H4 (cell line): ENCODE measurements at regions not wholly inside any gene's neighbourhood (a gene's known extent, or its start where the extent isn't known, plus 50 kb on each side); places are given as distances from the start of the nearest gene placed in this dataset.
A peak's percentile ranks its signal among the peaks of the same experiment; 100 is the strongest.
"Not testable (repeated sequence)": the region's sequence is repeated elsewhere in the genome, so short reads cannot be mapped to it uniquely, and the experiment has no call there.

Experiments used
- DNase-seq: peaks from one replicate; pipeline ENCODE4 v3.0.0-alpha.2; 2015; ENCODE audit warnings: low spot score

GRCh38 chr12:86950043-86950442, 693.9 kb upstream of the MGAT4C start:
- DNase-seq: no peak

- peak; percentile 57 for DNase-seq
Observed at GRCh38 chr12:86948851-86949250, 692.7 kb upstream of the MGAT4C start.

GRCh38 chr12:86945685-86946196, 689.5 kb upstream of the MGAT4C start:
- no peak for DNase-seq

- not testable (repeated sequence) for DNase-seq
Observed at GRCh38 chr12:86944197-86944819, 688.1 kb upstream of the MGAT4C start.

- no peak for DNase-seq
Observed at GRCh38 chr12:86931714-86932113, 675.5 kb upstream of the MGAT4C start.

- no peak for DNase-seq
Observed at GRCh38 chr12:86929962-86930361, 673.8 kb upstream of the MGAT4C start.

- DNase-seq: no peak
Observed at GRCh38 chr12:86917121-86917520, 660.9 kb upstream of the MGAT4C start.

GRCh38 chr12:86914721-86915120, 658.5 kb upstream of the MGAT4C start:
- peak; percentile 39 for DNase-seq

- DNase-seq: no peak
Observed at GRCh38 chr12:86911973-86912372, 655.8 kb upstream of the MGAT4C start.

GRCh38 chr12:86903159-86903558, 647.0 kb upstream of the MGAT4C start:
- no peak for DNase-seq

GRCh38 chr12:86860776-86861175, 604.6 kb upstream of the MGAT4C start:
- DNase-seq: no peak

GRCh38 chr12:86852451-86852850, 596.3 kb upstream of the MGAT4C start:
- no peak for DNase-seq

GRCh38 chr12:86838711-86839110, 582.5 kb upstream of the MGAT4C start:
- no peak for DNase-seq

- no peak for DNase-seq
Observed at GRCh38 chr12:86838260-86838659, 582.1 kb upstream of the MGAT4C start.

GRCh38 chr12:86837246-86837645, 581.1 kb upstream of the MGAT4C start:
- no peak for DNase-seq

- no peak for DNase-seq
Observed at GRCh38 chr12:86834217-86834616, 578.0 kb upstream of the MGAT4C start.

- DNase-seq: no peak
Observed at GRCh38 chr12:86827409-86827808, 571.2 kb upstream of the MGAT4C start.

GRCh38 chr12:86826051-86826450, 569.9 kb upstream of the MGAT4C start:
- DNase-seq: no peak

- no peak for DNase-seq
Observed at GRCh38 chr12:86801439-86801838, 545.2 kb upstream of the MGAT4C start.

GRCh38 chr12:86799616-86800015, 543.4 kb upstream of the MGAT4C start:
- no peak for DNase-seq

- DNase-seq: no peak
Observed at GRCh38 chr12:86796550-86796949, 540.4 kb upstream of the MGAT4C start.

GRCh38 chr12:86788661-86789060, 532.5 kb upstream of the MGAT4C start:
- no peak for DNase-seq

GRCh38 chr12:86787419-86787818, 531.2 kb upstream of the MGAT4C start:
- no peak for DNase-seq

GRCh38 chr12:86777325-86777724, 521.1 kb upstream of the MGAT4C start:
- DNase-seq: no peak
